Parathyroid adenoma (tissue), 2 donors: ENCODE measurements at regions not wholly inside any gene's neighbourhood (a gene's known extent, or its start where the extent isn't known, plus 50 kb on each side); places are given as distances from the start of the nearest gene placed in this dataset.

Experiments
- H2AFZ ChIP-seq: fragments of 300-600 bp; sonication (generic); one replicate; pipeline ENCODE4 v1.7.0; 2017; ENCODE audit warnings: antibody characterized with exemption, mild to moderate bottlenecking
- H3K27ac ChIP-seq: fragments of 300-600 bp; sonication (generic); one replicate; pipeline ENCODE4 v1.7.0; 2017
- H3K27me3 ChIP-seq: fragments of 300-600 bp; sonication (generic); one replicate; pipeline ENCODE4 v1.7.0; 2017; ENCODE audit warnings: low read length; ENCODE audit not compliant: control insufficient read depth, insufficient read depth
- H3K36me3 ChIP-seq: fragments of 300-600 bp; sonication (generic); one replicate; pipeline ENCODE4 v1.7.0; 2017; ENCODE audit warnings: low read length; ENCODE audit not compliant: control insufficient read depth, insufficient read depth
- H3K4me1 ChIP-seq: fragments of 300-600 bp; sonication (generic); one replicate; pipeline ENCODE4 v1.7.0; 2017; ENCODE audit warnings: control low read depth
- H3K4me2 ChIP-seq: fragments of 300-600 bp; sonication (generic); one replicate; pipeline ENCODE4 v1.7.0; 2017; ENCODE audit warnings: low read length
- H3K4me3 ChIP-seq: fragments of 300-600 bp; sonication (generic); one replicate; pipeline ENCODE4 v1.7.0; 2017; ENCODE audit warnings: low read depth, low read length
- H3K79me2 ChIP-seq: fragments of 300-600 bp; sonication (generic); one replicate; pipeline ENCODE4 v1.7.0; 2017; ENCODE audit warnings: control low read depth
- H3K9ac ChIP-seq: fragments of 300-600 bp; sonication (generic); one replicate; pipeline ENCODE4 v1.7.0; 2017; ENCODE audit warnings: mild to moderate bottlenecking
- H3K9me3 ChIP-seq: fragments of 300-600 bp; sonication (generic); one replicate; pipeline ENCODE4 v1.7.0; 2017; ENCODE audit warnings: low read length; ENCODE audit not compliant: control insufficient read depth
- CTCF ChIP-seq: fragments of 300-600 bp; sonication (generic); IDR thresholded peaks from one replicate; pipeline ENCODE4 v1.7.0; 2017; ENCODE audit warnings: antibody characterized with exemption, mild to moderate bottlenecking
- donor health status: primary hyperparathyroidism.

- Histone ChIP-seq H3K27ac (no peak overlapping the region), H3K27me3 (no peaks in the 10 kb centered on the region), H3K36me3 (no peaks in the 10 kb centered on the region)
These were observed 376.9 kb downstream of the RND3 start for GRCh38 chr2:150110548-150110947.

GRCh38 chr2:150109912-150110311 lies 377.6 kb downstream of the RND3 start:
- Histone ChIP-seq H3K36me3 (no peaks in the 10 kb centered on the region), H3K4me3 (no peak overlapping the region), H3K27ac (no peak overlapping the region), H3K79me2 (no peaks in the 10 kb centered on the region), H3K27me3 (no peaks in the 10 kb centered on the region), H3K4me2 (no peak overlapping the region), H2AFZ (no peak overlapping the region), H3K9ac (no peak overlapping the region), H3K9me3 (no peaks in the 10 kb centered on the region), H3K4me1 (no peaks in the 10 kb centered on the region)
- no peak for TF ChIP-seq CTCF

More at GRCh38 chr2:150110548-150110947, 376.9 kb downstream of the RND3 start:
- Histone ChIP-seq H3K9me3 (no peaks in the 10 kb centered on the region), H2AFZ (no peak overlapping the region), H3K4me2 (no peak overlapping the region), H3K4me3 (no peak overlapping the region), H3K9ac (no peak overlapping the region), H3K79me2 (no peaks in the 10 kb centered on the region), H3K4me1 (no peaks in the 10 kb centered on the region)
- TF ChIP-seq CTCF, result no peak

- H3K27me3 ChIP-seq, result no peaks in the 10 kb centered on the region
- H3K36me3 ChIP-seq, result no peaks in the 10 kb centered on the region
- H2AFZ ChIP-seq, result no peak overlapping the region
- H3K9ac ChIP-seq, result no peak overlapping the region
- no peak overlapping the region for H3K4me2 ChIP-seq
- H3K79me2 ChIP-seq, result no peaks in the 10 kb centered on the region
- no peaks in the 10 kb centered on the region for H3K9me3 ChIP-seq
- H3K4me3 ChIP-seq, result no peak overlapping the region
- H3K4me1 ChIP-seq, result no peaks in the 10 kb centered on the region
- no peak for TF ChIP-seq CTCF
- no peak overlapping the region for H3K27ac ChIP-seq
These were observed 378.4 kb downstream of the RND3 start for GRCh38 chr2:150109028-150109427.

- Histone ChIP-seq H3K4me1 (no peaks in the 10 kb centered on the region), H3K4me2 (no peak overlapping the region), H3K36me3 (no peaks in the 10 kb centered on the region), H2AFZ (no peak overlapping the region), H3K4me3 (no peak overlapping the region), H3K79me2 (no peaks in the 10 kb centered on the region), H3K27me3 (no peaks in the 10 kb centered on the region), H3K9me3 (no peaks in the 10 kb centered on the region), H3K27ac (no peak overlapping the region), H3K9ac (no peak overlapping the region)
- TF ChIP-seq CTCF, result no peak
These were observed 379.7 kb downstream of the RND3 start for GRCh38 chr2:150107816-150108215.

GRCh38 chr2:150107170-150107569 lies 380.3 kb downstream of the RND3 start:
- Histone ChIP-seq H3K9me3 (no peaks in the 10 kb centered on the region), H3K4me1 (no peaks in the 10 kb centered on the region), H2AFZ (no peak overlapping the region), H3K79me2 (no peaks in the 10 kb centered on the region), H3K36me3 (no peaks in the 10 kb centered on the region), H3K4me3 (no peak overlapping the region), H3K4me2 (no peak overlapping the region), H3K9ac (no peak overlapping the region), H3K27ac (no peak overlapping the region), H3K27me3 (no peaks in the 10 kb centered on the region)
- TF ChIP-seq CTCF, result no peak
